H9 (cell line): ENCODE measurements at regions not wholly inside any gene's neighbourhood (a gene's known extent, or its start where the extent isn't known, plus 50 kb on each side); places are given as distances from the start of the nearest gene placed in this dataset.
"Not testable (repeated sequence)": the region's sequence is repeated elsewhere in the genome, so short reads cannot be mapped to it uniquely, and the experiment has no call there.

Experiments
- DNase-seq: peaks from one replicate; pipeline ENCODE4 v3.0.0-alpha.2; 2017
- H2AFZ ChIP-seq: one replicate; pipeline ENCODE4 v1.6.1; 2013; ENCODE audit warnings: mild to moderate bottlenecking, low read length, control low read depth, moderate library complexity
- H2AK5ac ChIP-seq: 2 replicates; pipeline ENCODE4 v1.6.1; 2013; ENCODE audit warnings: low read length, control low read depth, mixed read lengths; ENCODE audit not compliant: insufficient read length
- H2BK120ac ChIP-seq: one replicate; pipeline ENCODE4 v1.6.1; 2013; ENCODE audit warnings: low read depth, mild to moderate bottlenecking, low read length, control low read depth, inconsistent platforms; ENCODE audit not compliant: poor library complexity, severe bottlenecking
- H2BK12ac ChIP-seq: 2 replicates; pipeline ENCODE4 v1.6.1; 2013; ENCODE audit warnings: low read length, control low read depth, mixed read lengths, low read depth; ENCODE audit not compliant: insufficient read length
- H2BK15ac ChIP-seq: 2 replicates; pipeline ENCODE4 v1.6.1; 2013; ENCODE audit warnings: low read depth, low read length, control low read depth
- H2BK20ac ChIP-seq: one replicate; pipeline ENCODE4 v1.6.1; 2013; ENCODE audit warnings: low read depth, mild to moderate bottlenecking, low read length, control low read depth, inconsistent platforms; ENCODE audit not compliant: poor library complexity, severe bottlenecking
- H2BK5ac ChIP-seq: 2 replicates; pipeline ENCODE4 v1.6.1; 2013; ENCODE audit warnings: low read length, control low read depth, mixed read lengths; ENCODE audit not compliant: insufficient read length
- H3K14ac ChIP-seq: 2 replicates; pipeline ENCODE4 v1.6.1; 2013; ENCODE audit warnings: low read length, control low read depth; ENCODE audit not compliant: insufficient read depth
- H3K18ac ChIP-seq: 2 replicates; pipeline ENCODE4 v1.6.1; 2013; ENCODE audit warnings: low read depth, mild to moderate bottlenecking, mixed read lengths, low read length, control low read depth; ENCODE audit not compliant: insufficient read length
- H3K23ac ChIP-seq: 2 replicates; pipeline ENCODE4 v1.6.1; 2013; ENCODE audit warnings: low read length, control low read depth, mixed read lengths, low read depth; ENCODE audit not compliant: insufficient read length
- H3K23me2 ChIP-seq: 2 replicates; pipeline ENCODE4 v1.6.1; 2013; ENCODE audit warnings: low read depth, mild to moderate bottlenecking, mixed read lengths, low read length, control low read depth; ENCODE audit not compliant: insufficient read length, poor library complexity, severe bottlenecking
- H3K27ac ChIP-seq: 2 replicates; pipeline ENCODE4 v1.5.1; 2013; ENCODE audit warnings: low read length, control low read depth, mixed read lengths, low read depth; ENCODE audit not compliant: insufficient read length
- H3K27me3 ChIP-seq: 2 replicates; pipeline ENCODE4 v1.6.1; 2013; ENCODE audit warnings: low read length, control low read depth, inconsistent platforms; ENCODE audit not compliant: insufficient read depth
- H3K4ac ChIP-seq: 2 replicates; pipeline ENCODE4 v1.6.1; 2013; ENCODE audit warnings: low read depth, mild to moderate bottlenecking, control low read depth, inconsistent platforms, low read length, moderate library complexity
- H3K4me1 ChIP-seq: 2 replicates; pipeline ENCODE4 v1.6.1; 2013; ENCODE audit warnings: low read length, control low read depth, inconsistent platforms; ENCODE audit not compliant: insufficient read depth
- H3K4me2 ChIP-seq: 2 replicates; pipeline ENCODE4 v1.6.1; 2013; ENCODE audit warnings: low read length, control low read depth, mixed read lengths; ENCODE audit not compliant: insufficient read length, insufficient read depth
- H3K56ac ChIP-seq: 2 replicates; pipeline ENCODE4 v1.6.1; 2013; ENCODE audit warnings: low read depth, mild to moderate bottlenecking, mixed read lengths, low read length, control low read depth; ENCODE audit not compliant: insufficient read length
- H3K79me1 ChIP-seq: 2 replicates; pipeline ENCODE4 v1.6.1; 2013; ENCODE audit warnings: low read depth, mild to moderate bottlenecking, moderate library complexity, low read length, control low read depth, inconsistent platforms; ENCODE audit not compliant: insufficient read depth, poor library complexity, severe bottlenecking
- H3K79me2 ChIP-seq: 2 replicates; pipeline ENCODE4 v1.6.1; 2013; ENCODE audit warnings: low read length, control low read depth, inconsistent platforms; ENCODE audit not compliant: insufficient read depth
- H3K9ac ChIP-seq: 2 replicates; pipeline ENCODE4 v1.6.1; 2013; ENCODE audit warnings: low read length, control low read depth, mixed read lengths; ENCODE audit not compliant: insufficient read length; ENCODE audit errors: extremely low read depth
- H3K9me3 ChIP-seq: one replicate; pipeline ENCODE4 v1.6.1; 2013; ENCODE audit warnings: low read depth, low read length, inconsistent platforms; ENCODE audit not compliant: control insufficient read depth
- H3T11ph ChIP-seq: one replicate; pipeline ENCODE4 v1.6.1; 2013; ENCODE audit warnings: mild to moderate bottlenecking, low read length, control low read depth, inconsistent platforms
- H4K20me1 ChIP-seq: one replicate; pipeline ENCODE4 v1.6.1; 2013; ENCODE audit not compliant: control insufficient read depth, insufficient read length, insufficient read depth
- H4K5ac ChIP-seq: 2 replicates; pipeline ENCODE4 v1.6.1; 2013; ENCODE audit warnings: low read depth, mild to moderate bottlenecking, mixed read lengths, low read length, control low read depth; ENCODE audit not compliant: insufficient read length
- H4K8ac ChIP-seq: replicated peaks from 2 replicates; pipeline ENCODE4 v1.6.1; 2013; ENCODE audit warnings: low read length, control low read depth, mixed read lengths, low read depth; ENCODE audit not compliant: insufficient read length
- H4K91ac ChIP-seq: 2 replicates; pipeline ENCODE4 v1.6.1; 2013; ENCODE audit warnings: low read depth, mild to moderate bottlenecking, moderate library complexity, mixed read lengths, low read length, control low read depth; ENCODE audit not compliant: insufficient read length
- H3K27ac Mint-ChIP-seq, 3 experiments: 2 replicates in 2 of 3; 3 replicates in 1 of 3; pipeline ENCODE4 v1.8.0; 2020 to 2021; ENCODE audit warnings: mixed read lengths in 3 of 3, mild to moderate bottlenecking in 1 of 3, moderate library complexity in 1 of 3
- H3K27me3 Mint-ChIP-seq: 2 replicates; pipeline ENCODE4 v1.8.0; 2021; ENCODE audit warnings: low read depth, mild to moderate bottlenecking, moderate library complexity, mixed read lengths
- H3K36me3 Mint-ChIP-seq, 3 experiments: 2 replicates in 2 of 3; 3 replicates in 1 of 3; pipeline ENCODE4 v1.8.0; 2020 to 2021; ENCODE audit warnings: low read depth in 3 of 3, mixed read lengths in 3 of 3; ENCODE audit not compliant: insufficient read depth in 1 of 3
- H3K4me1 Mint-ChIP-seq, 2 experiments: 2 replicates each; pipeline ENCODE4 v1.8.0; 2020; ENCODE audit warnings: mixed read lengths in 2 of 2
- H3K4me3 Mint-ChIP-seq, 2 experiments: 2 replicates in 1 of 2; 3 replicates in 1 of 2; pipeline ENCODE4 v1.8.0; 2020 to 2021; ENCODE audit warnings: mild to moderate bottlenecking in 2 of 2, mixed read lengths in 2 of 2, moderate library complexity in 1 of 2
- H3K9me3 Mint-ChIP-seq, 2 experiments: 2 replicates in 1 of 2; 3 replicates in 1 of 2; pipeline ENCODE4 v1.8.0; 2020; ENCODE audit warnings: mild to moderate bottlenecking in 2 of 2, mixed read lengths in 2 of 2, moderate library complexity in 1 of 2
- WGBS: extraction: QIAGEN DNeasy Blood & Tissue Kit; methylation state at CpG from one replicate; pipeline ENCODE4 v1.1.7; 2013; ENCODE audit warnings: missing lambda C conversion rate, low lambda C conversion rate, mixed read lengths; ENCODE audit not compliant: insufficient read length; ENCODE audit errors: extremely low coverage; 5-methylcytosine and 5-hydroxymethylcytosine counted together
- TF ChIP-seq, protein P1 (sequence below): fragments of 200-600 bp; sonication (generic); conservative IDR thresholded peaks from 3 replicates; pipeline ENCODE4 v1.8.0; 2021; ENCODE audit warnings: antibody characterized with exemption, mild to moderate bottlenecking

- Mint-ChIP-seq H3K27me3 (no peaks in the 10 kb centered on the region), H3K4me1 (peaks cover 5 to 7% of the 10 kb centered on the region in 2 experiments; a peak in 3 of 4 replicates), H3K36me3 (peaks cover 7 to 24% (median 12%) of the 10 kb centered on the region in 3 experiments; a peak in 6 of 7 replicates), H3K27ac (peak overlapping the region in 1 of 3 experiments; percentile 52; a peak in 1 of 7 replicates), H3K9me3 (peaks cover 3 to 5% of the 10 kb centered on the region in 2 experiments; a peak in 3 of 5 replicates), H3K4me3 (no peak overlapping the region)
- no peak overlapping the region for H2AK5ac ChIP-seq
- no peak overlapping the region for H3K9ac ChIP-seq
- H2BK12ac ChIP-seq, result no peak overlapping the region
- no peak overlapping the region for H3T11ph ChIP-seq
- H3K4me2 ChIP-seq, result no peak overlapping the region
- no peak for DNase-seq
- H3K79me2 ChIP-seq, result no peaks in the 10 kb centered on the region
- no peaks in the 10 kb centered on the region for H3K9me3 ChIP-seq
- H3K4ac ChIP-seq, result no peak overlapping the region
- no peaks in the 10 kb centered on the region for H3K23me2 ChIP-seq
- H2BK15ac ChIP-seq, result no peak overlapping the region
- H4K5ac ChIP-seq, result no peak overlapping the region
- H3K14ac ChIP-seq, result no peak overlapping the region
- no peaks in the 10 kb centered on the region for H3K4me1 ChIP-seq
- no peak overlapping the region for H4K91ac ChIP-seq
- TF ChIP-seq, protein P1, sequence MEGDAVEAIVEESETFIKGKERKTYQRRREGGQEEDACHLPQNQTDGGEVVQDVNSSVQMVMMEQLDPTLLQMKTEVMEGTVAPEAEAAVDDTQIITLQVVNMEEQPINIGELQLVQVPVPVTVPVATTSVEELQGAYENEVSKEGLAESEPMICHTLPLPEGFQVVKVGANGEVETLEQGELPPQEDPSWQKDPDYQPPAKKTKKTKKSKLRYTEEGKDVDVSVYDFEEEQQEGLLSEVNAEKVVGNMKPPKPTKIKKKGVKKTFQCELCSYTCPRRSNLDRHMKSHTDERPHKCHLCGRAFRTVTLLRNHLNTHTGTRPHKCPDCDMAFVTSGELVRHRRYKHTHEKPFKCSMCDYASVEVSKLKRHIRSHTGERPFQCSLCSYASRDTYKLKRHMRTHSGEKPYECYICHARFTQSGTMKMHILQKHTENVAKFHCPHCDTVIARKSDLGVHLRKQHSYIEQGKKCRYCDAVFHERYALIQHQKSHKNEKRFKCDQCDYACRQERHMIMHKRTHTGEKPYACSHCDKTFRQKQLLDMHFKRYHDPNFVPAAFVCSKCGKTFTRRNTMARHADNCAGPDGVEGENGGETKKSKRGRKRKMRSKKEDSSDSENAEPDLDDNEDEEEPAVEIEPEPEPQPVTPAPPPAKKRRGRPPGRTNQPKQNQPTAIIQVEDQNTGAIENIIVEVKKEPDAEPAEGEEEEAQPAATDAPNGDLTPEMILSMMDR, result no peak
- no peak overlapping the region for H2BK20ac ChIP-seq
- H3K18ac ChIP-seq, result no peak overlapping the region
- H3K79me1 ChIP-seq, result no peaks in the 10 kb centered on the region
- H3K56ac ChIP-seq, result no peak overlapping the region
- H2BK120ac ChIP-seq, result no peak overlapping the region
- H4K8ac ChIP-seq, result no peak overlapping the region
- H3K27ac ChIP-seq, result no peak overlapping the region
- H3K27me3 ChIP-seq, result no peaks in the 10 kb centered on the region
- no peak overlapping the region for H2BK5ac ChIP-seq
- H4K20me1 ChIP-seq, result no peaks in the 10 kb centered on the region
- no peak overlapping the region for H2AFZ ChIP-seq
- no peak overlapping the region for H3K23ac ChIP-seq
These were observed 335.8 kb downstream of the FAT4 start for GRCh38 chr4:125650557-125650956.

DNA sequence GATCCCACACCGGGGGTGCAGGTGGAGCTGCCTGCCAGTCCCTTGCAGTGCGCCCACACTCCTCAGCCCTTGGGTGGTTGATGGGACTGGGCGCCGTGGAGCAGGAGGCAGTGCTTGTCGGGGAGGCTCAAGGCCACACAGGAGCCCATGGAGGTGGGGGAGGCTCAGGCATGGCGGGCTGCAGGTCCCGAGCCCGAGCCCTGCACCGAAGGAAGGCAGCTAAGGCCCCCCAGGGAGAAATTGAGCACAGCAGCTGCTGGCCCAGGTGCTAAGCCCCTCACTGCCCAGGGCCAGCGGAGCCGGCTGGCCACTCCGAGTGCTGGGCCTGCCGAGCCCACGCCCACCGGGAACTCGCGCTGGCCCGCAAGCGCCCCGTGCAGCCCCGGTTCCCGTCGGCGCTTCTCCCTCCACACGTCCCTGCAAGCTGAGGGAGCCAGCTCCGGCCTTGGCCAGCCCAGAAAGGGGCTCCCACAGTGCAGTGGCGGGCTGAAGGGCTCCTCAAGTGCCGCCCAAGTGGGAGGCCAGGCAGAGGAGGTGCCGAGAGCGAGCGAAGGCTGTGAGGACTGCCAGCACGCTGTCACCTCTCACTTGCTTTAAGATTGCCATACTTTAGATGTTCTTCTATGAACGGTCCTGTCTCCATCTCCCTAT, 337.1 kb downstream of the FAT4 start:
- H2BK12ac ChIP-seq, H4K8ac ChIP-seq, H3K14ac ChIP-seq, H3K9me3 ChIP-seq, H2AK5ac ChIP-seq, H3T11ph ChIP-seq, H4K20me1 ChIP-seq, H3K18ac ChIP-seq, DNase-seq, H3K9ac ChIP-seq, H3K79me1 ChIP-seq, H3K4ac ChIP-seq, H3K27ac ChIP-seq, H4K5ac ChIP-seq, H3K27ac Mint-ChIP-seq, H3K23me2 ChIP-seq, H3K27me3 ChIP-seq, H3K4me3 Mint-ChIP-seq, H3K27me3 Mint-ChIP-seq, H3K23ac ChIP-seq, H2BK20ac ChIP-seq, H3K4me1 Mint-ChIP-seq, H2BK5ac ChIP-seq, H2BK15ac ChIP-seq, H3K4me2 ChIP-seq, H3K56ac ChIP-seq, H3K79me2 ChIP-seq, H2BK120ac ChIP-seq, H3K9me3 Mint-ChIP-seq, H3K4me1 ChIP-seq, H4K91ac ChIP-seq, H2AFZ ChIP-seq: not testable (repeated sequence)
- no CpG with 5 or more reads among the region's 33 CpGs for WGBS
- H3K36me3 Mint-ChIP-seq, result peaks cover 4 to 19% (median 7%) of the 10 kb centered on the region in 3 experiments; a peak in 5 of 7 replicates
